ENCODE measurements at regions not wholly inside any gene's neighbourhood (a gene's known extent, or its start where the extent isn't known, plus 50 kb on each side); places are given as distances from the start of the nearest gene placed in this dataset.

DNA sequence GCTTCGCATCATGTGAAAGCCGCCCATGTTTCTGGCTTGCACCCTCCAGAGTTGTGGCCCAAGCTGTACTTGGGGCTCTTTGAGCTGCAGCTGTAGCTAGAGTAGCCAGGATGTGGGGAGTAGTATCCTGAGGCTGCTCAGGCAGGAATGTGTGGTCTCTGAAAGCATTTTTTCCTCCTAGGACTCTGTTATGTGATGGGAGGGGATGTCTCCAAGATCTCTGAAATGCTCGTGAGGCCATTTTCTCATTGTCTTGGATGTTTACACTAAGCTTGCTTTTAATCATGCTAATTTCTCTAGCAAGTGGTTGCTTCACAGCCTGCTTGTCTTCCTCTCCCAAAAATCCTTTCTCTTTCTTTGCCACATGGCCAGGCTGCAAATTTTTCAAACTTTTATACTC, 687.6 kb downstream of the DCDC2C start:
- Histone ChIP-seq H3K9me3 (no peaks in the 10 kb centered on the region), H3K27me3 (no peaks in the 10 kb centered on the region), H3K27ac (no peak overlapping the region), H3K4me3 (no peak overlapping the region), H3K36me3 (ENCODE audit: low read depth, missing control alignments) (no peaks in the 10 kb centered on the region), H3K4me1 (no peaks in the 10 kb centered on the region)
- WGBS, 2 donors: 88 to 90% methylated on average over 3 of the region's 3 CpGs
- intact Hi-C loops (cut with DNase I; ENCODE audit: low total_unique reads): no loop called here
- DNase-seq: no peak
- no peak for TF ChIP-seq POLR2A (IDR thresholded peaks at IDR 0.05)
- TF ChIP-seq, protein P1, sequence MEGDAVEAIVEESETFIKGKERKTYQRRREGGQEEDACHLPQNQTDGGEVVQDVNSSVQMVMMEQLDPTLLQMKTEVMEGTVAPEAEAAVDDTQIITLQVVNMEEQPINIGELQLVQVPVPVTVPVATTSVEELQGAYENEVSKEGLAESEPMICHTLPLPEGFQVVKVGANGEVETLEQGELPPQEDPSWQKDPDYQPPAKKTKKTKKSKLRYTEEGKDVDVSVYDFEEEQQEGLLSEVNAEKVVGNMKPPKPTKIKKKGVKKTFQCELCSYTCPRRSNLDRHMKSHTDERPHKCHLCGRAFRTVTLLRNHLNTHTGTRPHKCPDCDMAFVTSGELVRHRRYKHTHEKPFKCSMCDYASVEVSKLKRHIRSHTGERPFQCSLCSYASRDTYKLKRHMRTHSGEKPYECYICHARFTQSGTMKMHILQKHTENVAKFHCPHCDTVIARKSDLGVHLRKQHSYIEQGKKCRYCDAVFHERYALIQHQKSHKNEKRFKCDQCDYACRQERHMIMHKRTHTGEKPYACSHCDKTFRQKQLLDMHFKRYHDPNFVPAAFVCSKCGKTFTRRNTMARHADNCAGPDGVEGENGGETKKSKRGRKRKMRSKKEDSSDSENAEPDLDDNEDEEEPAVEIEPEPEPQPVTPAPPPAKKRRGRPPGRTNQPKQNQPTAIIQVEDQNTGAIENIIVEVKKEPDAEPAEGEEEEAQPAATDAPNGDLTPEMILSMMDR (IDR thresholded peaks at IDR 0.05): no peak

DNA sequence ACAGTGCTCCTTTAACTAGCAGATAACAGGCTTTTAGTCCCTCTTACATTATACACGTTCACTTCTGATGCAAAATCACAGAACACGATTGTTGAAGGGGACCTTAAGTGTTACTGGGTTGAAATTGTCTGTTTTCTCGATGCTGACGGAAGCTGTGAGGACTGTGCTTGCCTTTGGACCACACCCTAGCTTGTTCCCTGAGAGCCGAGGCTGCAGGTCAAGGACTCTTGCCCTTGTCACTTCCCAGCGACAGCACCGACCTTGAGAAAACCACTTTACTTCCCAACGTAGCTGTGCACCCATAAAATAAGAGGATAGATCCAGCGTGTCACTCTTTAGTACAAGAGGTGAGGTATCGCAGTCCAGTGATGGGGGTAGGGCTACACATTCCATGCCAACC, 701.0 kb downstream of the DCDC2C start:
- no peak for TF ChIP-seq POLR2A (IDR thresholded peaks at IDR 0.05)
- TF ChIP-seq, protein P1 (IDR thresholded peaks at IDR 0.05): no peak
- intact Hi-C loops (cut with DNase I; ENCODE audit: low total_unique reads): no loop called here
- 35 to 49% methylated on average over 10 of the region's 10 CpGs for WGBS, 2 donors
- Histone ChIP-seq H3K4me3 (no peak overlapping the region), H3K9me3 (no peaks in the 10 kb centered on the region), H3K27ac (no peak overlapping the region), H3K36me3 (ENCODE audit: low read depth, missing control alignments) (no peaks in the 10 kb centered on the region), H3K27me3 (no peaks in the 10 kb centered on the region), H3K4me1 (peaks cover 3% of the 10 kb centered on the region)
- DNase-seq: no peak

DNA sequence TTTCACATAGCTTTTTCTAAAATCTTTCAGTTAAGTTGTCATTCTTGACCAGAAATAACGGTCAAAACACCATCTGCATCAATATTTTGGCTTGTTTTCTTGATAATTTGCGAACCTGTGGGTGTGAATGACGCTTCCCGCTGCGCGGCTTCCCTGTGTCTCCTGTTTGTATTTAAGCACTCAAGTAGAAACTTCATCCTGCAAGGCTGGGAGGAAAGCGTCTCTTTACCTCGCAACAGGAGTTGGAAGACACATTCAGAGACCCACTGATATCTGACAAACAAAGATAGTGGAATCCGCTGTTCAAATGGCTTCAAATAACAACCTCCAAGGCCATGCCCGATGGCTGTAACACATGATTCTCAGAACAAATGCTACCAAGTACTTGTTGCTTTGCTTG, 704.9 kb downstream of the DCDC2C start:
- H3K4me3 ChIP-seq: no peak overlapping the region
- no peak overlapping the region for H3K27ac ChIP-seq
- DNase-seq: no peak
- H3K9me3 ChIP-seq: no peaks in the 10 kb centered on the region
- H3K27me3 ChIP-seq: no peaks in the 10 kb centered on the region
- H3K4me1 ChIP-seq: peaks cover 3% of the 10 kb centered on the region
- no peak for TF ChIP-seq POLR2A (IDR thresholded peaks at IDR 0.05)
- TF ChIP-seq, protein P1 (IDR thresholded peaks at IDR 0.05): no peak
- intact Hi-C loops (cut with DNase I; ENCODE audit: low total_unique reads): no loop called here
- WGBS, 2 donors: 66 to 70% methylated on average over 10 of the region's 10 CpGs
- H3K36me3 ChIP-seq (ENCODE audit: low read depth, missing control alignments): no peaks in the 10 kb centered on the region

DNA sequence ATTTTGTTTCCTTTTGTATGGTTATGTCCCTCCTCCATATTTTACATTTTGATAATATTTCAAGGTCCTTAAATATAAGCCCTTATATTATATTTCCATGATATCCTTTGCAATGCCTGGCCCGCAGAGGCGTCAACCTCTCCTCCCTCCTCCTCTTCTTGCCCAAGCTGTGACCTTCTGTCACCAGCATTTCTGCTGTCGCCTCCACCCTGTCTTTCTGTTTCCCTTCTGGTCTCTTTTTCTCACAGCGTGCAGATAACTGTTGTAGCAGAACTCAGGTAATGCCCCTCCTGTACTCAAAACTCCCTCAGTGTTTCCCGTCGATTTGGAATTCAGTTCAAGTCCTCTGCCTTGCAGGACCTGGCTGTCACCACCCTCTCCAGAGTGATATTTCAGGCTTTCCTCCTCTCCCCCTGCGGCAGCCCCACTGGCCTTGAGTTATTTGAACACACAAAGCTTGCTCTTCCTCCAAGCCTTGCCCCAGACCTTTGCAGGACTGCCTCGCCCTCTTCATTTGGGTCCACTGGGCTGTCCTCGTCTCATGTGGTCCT, 709.3 kb downstream of the DCDC2C start:
- no peaks in the 10 kb centered on the region for H3K27me3 ChIP-seq
- H3K36me3 ChIP-seq (ENCODE audit: low read depth, missing control alignments): no peaks in the 10 kb centered on the region
- H3K4me1 ChIP-seq: no peaks in the 10 kb centered on the region
- no peak for DNase-seq
- H3K27ac ChIP-seq: no peak overlapping the region
- H3K4me3 ChIP-seq: no peak overlapping the region
- no peaks in the 10 kb centered on the region for H3K9me3 ChIP-seq
- intact Hi-C loops (cut with DNase I; ENCODE audit: low total_unique reads): no loop called here
- no peak for TF ChIP-seq POLR2A (IDR thresholded peaks at IDR 0.05)
- TF ChIP-seq, protein P1 (IDR thresholded peaks at IDR 0.05): no peak
- WGBS, 2 donors: 76 to 82% methylated on average over 9 of the region's 9 CpGs

DNA sequence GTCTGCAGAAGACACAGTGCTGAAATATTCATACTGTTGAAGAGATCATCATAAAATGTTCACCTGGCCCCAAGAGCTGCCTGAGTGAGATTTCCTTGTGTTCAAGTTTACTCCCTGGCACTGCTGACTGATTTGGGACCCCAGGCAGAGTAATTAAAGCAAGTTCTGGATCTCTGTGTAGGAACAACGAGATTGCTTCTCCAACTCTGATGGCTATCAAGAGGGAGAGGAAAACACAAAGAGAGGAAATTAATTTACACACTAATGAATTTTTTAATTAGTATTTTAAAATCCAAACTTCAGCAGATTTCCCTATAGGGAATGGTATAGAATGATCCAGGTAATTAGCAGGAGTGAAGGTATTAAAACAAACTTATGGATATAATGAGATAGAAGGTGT, 711.8 kb downstream of the DCDC2C start:
- Histone ChIP-seq H3K27me3 (no peaks in the 10 kb centered on the region), H3K4me1 (no peaks in the 10 kb centered on the region), H3K27ac (no peak overlapping the region), H3K4me3 (no peak overlapping the region), H3K9me3 (no peaks in the 10 kb centered on the region), H3K36me3 (ENCODE audit: low read depth, missing control alignments) (no peaks in the 10 kb centered on the region)
- WGBS, 2 donors: 59 to 67% methylated on average over 1 of the region's 1 CpG
- TF ChIP-seq POLR2A (IDR thresholded peaks at IDR 0.05): no peak
- TF ChIP-seq, protein P1 (IDR thresholded peaks at IDR 0.05): no peak
- DNase-seq: no peak
- intact Hi-C loops (cut with DNase I; ENCODE audit: low total_unique reads): no loop called here
